DND-41 (cell line): ENCODE measurements at regions not wholly inside any gene's neighbourhood (a gene's known extent, or its start where the extent isn't known, plus 50 kb on each side); places are given as distances from the start of the nearest gene placed in this dataset.

Experiments used
- CTCF ChIP-seq: IDR thresholded peaks from 2 replicates; pipeline ENCODE4 v1.5.1; 2012; ENCODE audit warnings: borderline replicate concordance, low read length, moderate library complexity, mild to moderate bottlenecking; ENCODE audit not compliant: poor library complexity, severe bottlenecking; ENCODE audit errors: extremely low read depth
- EZH2 ChIP-seq: IDR thresholded peaks from 3 replicates; pipeline ENCODE4 v1.6.1; 2012; ENCODE audit warnings: borderline replicate concordance, low read depth, mild to moderate bottlenecking, moderate library complexity, low read length, inconsistent platforms; ENCODE audit not compliant: severe bottlenecking

GRCh38 chr10:44557596-44558191 is 172.8 kb upstream of the CXCL12 start:
- TF ChIP-seq CTCF, result no peak
- no peak for TF ChIP-seq EZH2
